ENCODE measurements at regions not wholly inside any gene's neighbourhood (a gene's known extent, or its start where the extent isn't known, plus 50 kb on each side); places are given as distances from the start of the nearest gene placed in this dataset.

DNA sequence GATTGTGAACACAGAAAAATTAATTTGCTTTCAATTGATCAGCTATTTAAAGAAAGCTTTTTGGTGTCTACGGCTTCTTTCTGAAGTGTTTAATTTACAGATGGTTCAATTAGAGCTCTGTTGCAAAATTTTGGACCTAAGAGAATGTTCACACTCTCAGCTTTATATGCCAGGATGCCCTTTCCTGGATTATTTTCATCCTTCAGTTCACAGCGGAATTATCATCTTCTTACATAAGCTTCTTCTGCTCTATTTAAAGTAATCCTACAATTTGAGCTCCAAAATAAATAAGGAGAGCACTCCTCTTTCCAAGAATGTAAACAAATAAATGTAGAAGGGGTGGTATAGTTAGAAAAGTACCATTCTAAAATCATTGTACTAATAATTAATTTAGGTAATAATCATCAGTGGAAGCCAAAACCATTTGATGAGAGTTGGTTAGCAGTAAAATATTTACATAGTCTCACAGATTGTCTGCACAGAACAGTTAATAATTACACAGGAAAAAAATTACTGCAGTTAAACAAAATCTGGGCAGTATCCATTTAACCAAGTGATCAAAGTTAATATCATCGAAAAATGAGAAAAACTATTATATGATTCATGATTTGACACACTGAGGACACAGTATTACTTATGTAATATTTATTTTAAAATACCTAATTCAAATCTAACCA lies 298.0 kb upstream of the TMEM229A start:
- Mint-ChIP-seq H3K4me3 (no peak overlapping the region), H3K4me1 (ENCODE audit: low read depth) (no peaks in the 10 kb centered on the region), H3K27ac (no peak overlapping the region), H3K27me3 (no peaks in the 10 kb centered on the region), H3K9me3 (peaks cover 2% of the 10 kb centered on the region), H3K36me3 (ENCODE audit: low read depth) (no peaks in the 10 kb centered on the region)
- ChIA-PET CTCF (no interaction called here), POLR2A (no interaction called here)
- intact Hi-C loops (cut with micrococcal nuclease) = no loop called here
- DNase-seq (no peak), ATAC-seq (no peak)
- TF ChIP-seq, protein P1, sequence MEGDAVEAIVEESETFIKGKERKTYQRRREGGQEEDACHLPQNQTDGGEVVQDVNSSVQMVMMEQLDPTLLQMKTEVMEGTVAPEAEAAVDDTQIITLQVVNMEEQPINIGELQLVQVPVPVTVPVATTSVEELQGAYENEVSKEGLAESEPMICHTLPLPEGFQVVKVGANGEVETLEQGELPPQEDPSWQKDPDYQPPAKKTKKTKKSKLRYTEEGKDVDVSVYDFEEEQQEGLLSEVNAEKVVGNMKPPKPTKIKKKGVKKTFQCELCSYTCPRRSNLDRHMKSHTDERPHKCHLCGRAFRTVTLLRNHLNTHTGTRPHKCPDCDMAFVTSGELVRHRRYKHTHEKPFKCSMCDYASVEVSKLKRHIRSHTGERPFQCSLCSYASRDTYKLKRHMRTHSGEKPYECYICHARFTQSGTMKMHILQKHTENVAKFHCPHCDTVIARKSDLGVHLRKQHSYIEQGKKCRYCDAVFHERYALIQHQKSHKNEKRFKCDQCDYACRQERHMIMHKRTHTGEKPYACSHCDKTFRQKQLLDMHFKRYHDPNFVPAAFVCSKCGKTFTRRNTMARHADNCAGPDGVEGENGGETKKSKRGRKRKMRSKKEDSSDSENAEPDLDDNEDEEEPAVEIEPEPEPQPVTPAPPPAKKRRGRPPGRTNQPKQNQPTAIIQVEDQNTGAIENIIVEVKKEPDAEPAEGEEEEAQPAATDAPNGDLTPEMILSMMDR (IDR thresholded peaks at IDR 0.05) = no peak

DNA sequence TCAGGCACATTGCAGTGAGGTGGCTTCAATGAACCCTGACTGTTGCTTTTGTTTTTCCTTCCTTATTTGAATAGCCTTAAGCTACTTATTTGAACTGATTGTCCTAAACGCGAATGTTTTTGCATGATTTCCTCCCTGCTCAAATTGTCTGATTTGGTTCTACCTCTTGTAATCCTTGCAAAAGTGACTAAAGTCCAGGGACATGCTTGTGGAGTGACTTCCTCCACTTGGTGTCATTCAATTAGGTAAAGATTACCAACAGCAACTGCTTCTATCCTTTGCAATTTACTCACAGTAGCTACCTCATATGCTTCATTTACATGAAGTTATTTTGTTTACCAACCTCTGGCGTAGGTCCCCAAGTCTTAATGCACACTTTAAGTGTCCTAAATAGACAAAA lies 295.9 kb upstream of the TMEM229A start:
- Mint-ChIP-seq H3K4me1 (ENCODE audit: low read depth) (no peaks in the 10 kb centered on the region), H3K9me3 (peaks cover 2% of the 10 kb centered on the region), H3K36me3 (ENCODE audit: low read depth) (no peaks in the 10 kb centered on the region), H3K27me3 (no peaks in the 10 kb centered on the region), H3K27ac (no peak overlapping the region), H3K4me3 (no peak overlapping the region)
- intact Hi-C loops (cut with micrococcal nuclease) = no loop called here
- CTCF ChIA-PET = no interaction called here
- TF ChIP-seq, protein P1 (IDR thresholded peaks at IDR 0.05) = no peak
- no peak for ATAC-seq
- POLR2A ChIA-PET = no interaction called here
- DNase-seq = no peak

DNA sequence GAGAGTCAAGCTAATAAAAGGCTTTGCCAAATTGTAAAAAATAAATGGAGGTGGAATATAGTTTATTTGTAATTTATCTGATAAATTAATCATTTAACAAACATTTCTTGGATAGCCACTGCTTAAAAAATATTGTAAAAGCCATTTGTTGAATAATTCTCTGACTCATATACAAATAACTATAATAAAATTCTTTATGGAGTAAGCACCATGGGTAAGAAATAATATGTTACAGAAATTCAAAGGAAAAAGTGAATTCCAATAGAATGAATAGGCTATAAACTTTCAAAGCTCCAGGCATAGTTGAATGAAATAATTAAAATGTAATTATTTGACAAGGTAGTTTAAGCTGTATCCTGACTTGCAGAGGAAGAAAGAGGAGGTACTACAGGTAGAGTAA lies 291.4 kb upstream of the TMEM229A start:
- ATAC-seq (no peak), DNase-seq (no peak)
- ChIA-PET POLR2A (no interaction called here), CTCF (no interaction called here)
- no peaks in the 10 kb centered on the region for H3K9me3 Mint-ChIP-seq
- H3K36me3 Mint-ChIP-seq (ENCODE audit: low read depth) = no peaks in the 10 kb centered on the region
- no peak overlapping the region for H3K27ac Mint-ChIP-seq
- TF ChIP-seq, protein P1 (IDR thresholded peaks at IDR 0.05) = no peak
- H3K27me3 Mint-ChIP-seq = no peaks in the 10 kb centered on the region
- intact Hi-C loops (cut with micrococcal nuclease) = no loop called here
- no peak overlapping the region for H3K4me3 Mint-ChIP-seq
- no peaks in the 10 kb centered on the region for H3K4me1 Mint-ChIP-seq (ENCODE audit: low read depth)

DNA sequence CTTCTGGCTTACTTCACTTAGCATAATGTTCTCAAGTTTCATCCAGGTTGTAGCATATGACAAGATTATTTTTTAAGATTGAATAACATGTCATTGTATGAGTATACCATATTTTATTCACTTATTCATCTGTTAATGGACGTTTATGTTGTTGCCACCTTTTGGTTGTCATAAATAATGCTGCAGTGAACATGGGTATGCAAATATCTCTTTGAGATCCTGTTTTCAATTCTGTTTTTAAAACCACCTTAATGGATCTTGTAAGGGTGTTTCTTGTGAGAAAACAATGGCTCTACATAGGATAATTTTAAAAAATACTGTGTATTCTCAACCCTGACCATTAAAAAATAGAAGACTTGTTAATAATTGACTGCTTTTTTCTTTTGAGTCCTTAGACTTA lies 290.7 kb upstream of the TMEM229A start:
- intact Hi-C loops (cut with micrococcal nuclease) = no loop called here
- ChIA-PET CTCF (no interaction called here), POLR2A (no interaction called here)
- TF ChIP-seq, protein P1 (IDR thresholded peaks at IDR 0.05) = no peak
- DNase-seq = no peak
- ATAC-seq = no peak
- Mint-ChIP-seq H3K9me3 (no peaks in the 10 kb centered on the region), H3K27me3 (no peaks in the 10 kb centered on the region), H3K27ac (no peak overlapping the region), H3K4me1 (ENCODE audit: low read depth) (no peaks in the 10 kb centered on the region), H3K36me3 (ENCODE audit: low read depth) (no peaks in the 10 kb centered on the region), H3K4me3 (no peak overlapping the region)

DNA sequence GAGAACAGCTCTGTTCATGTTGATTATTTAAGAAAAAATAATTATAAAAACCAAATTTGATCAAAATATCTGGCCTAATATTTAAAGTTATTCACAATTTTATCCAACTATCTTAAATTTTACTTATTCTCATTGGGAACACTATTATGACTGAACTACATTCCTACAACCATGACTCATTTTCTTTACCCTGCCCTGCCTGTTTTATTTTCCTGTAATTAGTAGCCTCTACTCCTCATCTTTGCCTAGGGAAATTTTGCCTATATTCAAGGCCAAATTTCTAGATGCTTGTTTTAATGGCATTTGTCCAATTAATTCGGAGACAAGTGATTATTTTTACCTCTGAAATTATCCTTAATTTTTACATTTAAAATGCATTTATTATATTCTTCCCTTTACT lies 289.7 kb upstream of the TMEM229A start:
- DNase-seq (no peak), ATAC-seq (no peak)
- ChIA-PET POLR2A (no interaction called here), CTCF (no interaction called here)
- Mint-ChIP-seq H3K9me3 (no peaks in the 10 kb centered on the region), H3K4me1 (ENCODE audit: low read depth) (no peaks in the 10 kb centered on the region), H3K4me3 (no peak overlapping the region), H3K27me3 (no peaks in the 10 kb centered on the region), H3K36me3 (ENCODE audit: low read depth) (no peaks in the 10 kb centered on the region), H3K27ac (no peak overlapping the region)
- intact Hi-C loops (cut with micrococcal nuclease) = no loop called here
- TF ChIP-seq, protein P1 (IDR thresholded peaks at IDR 0.05) = no peak

Measured in activated CD8-positive, alpha-beta T cell treated with anti-CD3 and anti-CD28 coated beads for 36 hours (primary cell).